Pancreas (tissue), 10 donors: ENCODE measurements at regions not wholly inside any gene's neighbourhood (a gene's known extent, or its start where the extent isn't known, plus 50 kb on each side); places are given as distances from the start of the nearest gene placed in this dataset.
A peak's percentile ranks its signal among the peaks of the same experiment; 100 is the strongest.

ENCODE experiments used
- ATAC-seq, 4 donors: fragments of 200-7000 bp; cut with Tn5 transposase; one replicate each; pipeline versions ENCODE4 v1.8.0 to v1.9.1; 2020; ENCODE audit warnings: mild to moderate bottlenecking in 4 of 4, moderate library complexity in 4 of 4
- DNase-seq, 6 donors: peaks; one replicate each; pipeline ENCODE4 v3.0.0-alpha.2; 2020
- FAIRE-seq: peaks from 2 replicates; lab custom pipeline; 2012; peaks lifted over from hg19 to GRCh38; lab: Jason Lieb, UNC
- H3K27ac ChIP-seq, 4 donors: fragments of 200-600 bp; sonication (generic); 1 replicate in 3 of 4; 2 replicates in 1 of 4; pipeline versions ENCODE4 v1.5.0 to v1.8.0; 2020
- H3K27me3 ChIP-seq, 4 donors: fragments of 200-600 bp; one replicate each; pipeline ENCODE4 v1.8.0; 2021
- H3K36me3 ChIP-seq, 3 donors: fragments of 200-600 bp; sonication (generic) in 1 of 3; one replicate each; pipeline versions ENCODE4 v1.5.0 to v1.8.0; 2020 to 2021
- H3K4me1 ChIP-seq, 3 donors: fragments of 200-600 bp; one replicate each; pipeline ENCODE4 v1.8.0; 2021
- H3K4me3 ChIP-seq, 4 donors: fragments of 200-600 bp; sonication (generic) in 2 of 4; one replicate each; pipeline versions ENCODE4 v1.5.0 to v1.8.0; 2020 to 2021
- H3K9me3 ChIP-seq, 4 donors: fragments of 200-600 bp; one replicate each; pipeline ENCODE4 v1.8.0; 2021
- CTCF ChIP-seq, 4 donors: fragments of 200-600 bp; sonication (generic) in 3 of 4; IDR thresholded peaks; one replicate each; pipeline versions ENCODE4 v1.5.0 to v1.8.0; 2021; ENCODE audit warnings: antibody characterized with exemption in 4 of 4
- WGBS, 2 donors: extraction: QIAGEN DNeasy Blood & Tissue Kit; methylation state at CpG; one replicate each; pipeline ENCODE4 v1.1.7; 2013; 5-methylcytosine and 5-hydroxymethylcytosine counted together
- intact Hi-C, 3 donors: fragments of 100-400 bp; cut with DNase I; formaldehyde crosslinking; loops; one replicate each; pipeline versions ENCODE4 v1.11.1 to v1.14.2; 2022
- donor health status: healthy with polysubstance abuse.
- donor health status: DM: no; HTN: no; CAD: no; lungs with moderate emphysema.
- donor health status: DM: no; HTN: no; CAD: no.
- donor health status: control.
- donor health status: control.
- donor health status: Bipolar disorder and iron deficiency.
- donor health status: DM: yes; HTN: yes; CAD: no.
- donor health status: DM: no; HTN: no; CAD: no.
- donor health status: DM: no; HTN: no; CAD: no.
- donor health status: DM: yes; HTN: yes; CAD: no.

DNA sequence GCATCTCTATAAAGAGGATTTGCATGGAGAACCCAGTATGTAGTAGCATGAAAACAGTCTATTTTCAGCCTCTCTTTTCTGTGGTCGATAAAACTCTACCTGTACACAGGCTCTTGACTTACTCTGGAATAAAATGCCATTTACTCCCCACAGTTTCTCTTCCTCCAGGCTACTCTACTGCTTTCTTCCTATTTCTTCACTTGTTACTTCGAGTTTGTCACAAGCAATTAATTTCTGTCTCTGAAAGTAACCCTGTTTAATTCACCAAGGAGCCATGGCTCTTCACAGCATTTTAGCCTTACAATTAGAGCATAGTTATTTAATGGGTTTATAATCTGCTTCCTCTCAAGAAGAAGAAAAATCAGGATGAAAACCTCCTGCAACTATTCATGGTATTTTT, 472.9 kb upstream of the PRKX start:
- no peak overlapping the region for H3K4me3 ChIP-seq

DNA sequence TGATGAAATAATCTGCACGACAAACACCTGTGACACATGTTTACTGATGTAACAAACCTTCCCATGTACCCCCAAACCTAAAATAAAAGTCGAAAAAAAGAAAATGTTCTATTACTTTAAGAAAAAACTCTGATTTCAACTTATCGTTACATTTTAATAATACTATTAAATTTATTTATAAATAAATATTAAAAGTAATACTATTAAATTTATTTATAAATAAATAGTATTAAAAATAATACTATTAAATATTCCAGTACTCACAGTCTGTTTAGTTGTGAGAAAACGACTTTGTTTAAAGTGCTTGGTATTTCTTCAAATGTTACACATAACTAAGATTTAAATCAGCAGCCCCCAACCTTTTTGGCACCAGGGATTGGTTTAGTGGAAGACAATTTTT, 471.6 kb upstream of the PRKX start:
- Histone ChIP-seq H3K27me3 (peaks cover 0 to 6% (median 0%) of the 10 kb centered on the region in 4 donors), H3K36me3 (no peaks in the 10 kb centered on the region), H3K4me3 (no peak overlapping the region), H3K9me3 (no peaks in the 10 kb centered on the region), H3K4me1 (no peaks in the 10 kb centered on the region), H3K27ac (no peak overlapping the region)
- FAIRE-seq (peak; percentile 78), ATAC-seq (no peak), DNase-seq (no peak)
- 51 to 63% methylated on average over 4 of the region's 4 CpGs for WGBS, 2 donors
- intact Hi-C loops, result no loop called here
- no peak for TF ChIP-seq CTCF (IDR thresholded peaks at IDR 0.05)

More for the DNA sequence above, 472.9 kb upstream of the PRKX start:
- no peaks in the 10 kb centered on the region for H3K27me3 ChIP-seq
- H3K9me3 ChIP-seq, result no peaks in the 10 kb centered on the region
- intact Hi-C loops, result no loop called here
- 41 to 43% methylated on average over 2 of the region's 2 CpGs for WGBS, 2 donors
- FAIRE-seq (no peak), ATAC-seq (no peak), DNase-seq (no peak)
- H3K36me3 ChIP-seq, result no peaks in the 10 kb centered on the region
- H3K27ac ChIP-seq, result no peak overlapping the region
- TF ChIP-seq CTCF (IDR thresholded peaks at IDR 0.05), result no peak
- H3K4me1 ChIP-seq, result no peaks in the 10 kb centered on the region

DNA sequence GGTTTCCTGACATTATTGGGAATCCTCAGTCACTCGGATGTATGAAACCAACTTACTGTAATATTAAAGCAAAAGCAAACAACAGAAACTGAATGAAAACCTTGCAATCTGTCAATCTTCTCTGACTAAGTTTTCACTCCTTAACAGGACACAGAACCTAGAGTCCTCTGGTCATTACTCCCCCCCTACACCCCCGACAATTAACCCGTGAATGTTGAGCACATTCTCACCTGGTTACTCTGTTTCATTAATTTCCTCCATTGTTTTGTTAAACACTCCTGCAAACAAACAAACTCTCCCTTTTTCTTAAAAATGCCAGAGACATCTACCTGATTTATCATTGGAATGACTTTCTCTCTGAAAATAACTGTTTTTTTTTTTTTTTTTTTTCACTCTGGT, 469.0 kb upstream of the PRKX start:
- no peak overlapping the region for H3K27ac ChIP-seq
- FAIRE-seq (no peak), DNase-seq (no peak), ATAC-seq (no peak)
- H3K36me3 ChIP-seq, result no peaks in the 10 kb centered on the region
- H3K4me1 ChIP-seq, result no peaks in the 10 kb centered on the region
- intact Hi-C loops, result no loop called here
- no peak for TF ChIP-seq CTCF (IDR thresholded peaks at IDR 0.05)
- peaks cover 0 to 23% (median 0%) of the 10 kb centered on the region in 4 donors for H3K27me3 ChIP-seq
- 36 to 42% methylated on average over 3 of the region's 3 CpGs for WGBS, 2 donors
- no peaks in the 10 kb centered on the region for H3K9me3 ChIP-seq
- no peak overlapping the region for H3K4me3 ChIP-seq

GRCh38 chrX:4181782-4182407, 468.4 kb upstream of the PRKX start:
- ATAC-seq, result no peak
- Histone ChIP-seq H3K36me3 (no peaks in the 10 kb centered on the region), H3K9me3 (no peaks in the 10 kb centered on the region), H3K4me3 (no peak overlapping the region), H3K27ac (no peak overlapping the region), H3K27me3 (peaks cover 0 to 23% (median 0%) of the 10 kb centered on the region in 4 donors), H3K4me1 (no peaks in the 10 kb centered on the region)
- FAIRE-seq, result no peak
- no peak for TF ChIP-seq CTCF (IDR thresholded peaks at IDR 0.05)
- intact Hi-C loops, result no loop called here
- no peak for DNase-seq
- WGBS, 2 donors, result 42 to 48% methylated on average over 4 of the region's 4 CpGs

GRCh38 chrX:4179031-4179430, 465.6 kb upstream of the PRKX start:
- ATAC-seq, result no peak
- FAIRE-seq, result no peak
- WGBS, 2 donors, result 44 to 61% methylated on average over 1 of the region's 1 CpG

More at GRCh38 chrX:4179031-4179430, 465.6 kb upstream of the PRKX start:
- intact Hi-C loops, result no loop called here
- no peak for TF ChIP-seq CTCF (IDR thresholded peaks at IDR 0.05)
- Histone ChIP-seq H3K36me3 (no peaks in the 10 kb centered on the region), H3K9me3 (no peaks in the 10 kb centered on the region), H3K27me3 (peaks cover 0 to 23% (median 2%) of the 10 kb centered on the region in 4 donors), H3K4me1 (no peaks in the 10 kb centered on the region), H3K4me3 (no peak overlapping the region), H3K27ac (no peak overlapping the region)
- DNase-seq, result no peak
